Body of pancreas (tissue), 4 donors: ENCODE measurements at regions not wholly inside any gene's neighbourhood (a gene's known extent, or its start where the extent isn't known, plus 50 kb on each side); places are given as distances from the start of the nearest gene placed in this dataset.
"Not testable (repeated sequence)": the region's sequence is repeated elsewhere in the genome, so short reads cannot be mapped to it uniquely, and the experiment has no call there.

Source experiments
- ATAC-seq: fragments of 150-250 bp; one replicate; pipeline ENCODE4 v1.9.1; 2016
- DNase-seq, 4 donors: peaks; one replicate each; pipeline ENCODE4 v3.0.0-alpha.2; 2019
- H3K27ac ChIP-seq, 4 donors: fragments of 200-600 bp; sonication (generic); 1 replicate in 3 of 4; 2 replicates in 1 of 4; pipeline versions ENCODE4 v1.5.1 to v1.6.1; 2016 to 2019; ENCODE audit warnings: mild to moderate bottlenecking in 1 of 4, mixed read lengths in 1 of 4, moderate library complexity in 1 of 4
- H3K27me3 ChIP-seq, 2 donors: fragments of 200-600 bp; sonication (generic); one replicate each; pipeline ENCODE4 v1.6.0; 2016; ENCODE audit warnings: mild to moderate bottlenecking in 1 of 2
- H3K36me3 ChIP-seq, 2 donors: fragments of 200-600 bp; sonication (generic); replicated peaks in 1 of 2; 2 replicates each; pipeline ENCODE4 v1.5.1; 2016; ENCODE audit warnings: low read depth in 2 of 2; ENCODE audit not compliant: insufficient read depth in 1 of 2
- H3K4me1 ChIP-seq: fragments of 200-600 bp; sonication (generic); one replicate; pipeline ENCODE4 v1.6.0; 2016
- H3K4me3 ChIP-seq, 2 donors: fragments of 200-600 bp; sonication (generic); 1 replicate in 1 of 2; 2 replicates in 1 of 2; pipeline ENCODE4 v1.5.1; 2016 to 2019
- H3K9me3 ChIP-seq, 3 donors: fragments of 200-600 bp; sonication (generic); 1 replicate in 2 of 3; 2 replicates in 1 of 3; pipeline ENCODE4 v1.5.1; 2016
- POLR2A ChIP-seq, 3 donors: fragments of 450-650 bp; IDR thresholded peaks; one replicate each; pipeline ENCODE4 v1.6.1; 2016; ENCODE audit warnings: antibody characterized with exemption in 3 of 3, mild to moderate bottlenecking in 2 of 3
- WGBS, 2 donors: methylation state at CpG; one replicate each; pipeline ENCODE4 v1.1.5; 2017; 5-methylcytosine and 5-hydroxymethylcytosine counted together
- intact Hi-C: fragments of 100-400 bp; cut with DNase I; formaldehyde crosslinking; loops from one replicate; pipeline ENCODE4 v1.15.1; 2023
- TF ChIP-seq, protein P1 (sequence below), 7 experiments: fragments of 450-650 bp in 4 of 7; fragments of 200-600 bp in 3 of 7; sonication (generic) in 3 of 7; IDR thresholded peaks; one replicate each; pipeline ENCODE4 v1.5.1; 2016 to 2019; ENCODE audit warnings: antibody characterized with exemption in 7 of 7

DNA sequence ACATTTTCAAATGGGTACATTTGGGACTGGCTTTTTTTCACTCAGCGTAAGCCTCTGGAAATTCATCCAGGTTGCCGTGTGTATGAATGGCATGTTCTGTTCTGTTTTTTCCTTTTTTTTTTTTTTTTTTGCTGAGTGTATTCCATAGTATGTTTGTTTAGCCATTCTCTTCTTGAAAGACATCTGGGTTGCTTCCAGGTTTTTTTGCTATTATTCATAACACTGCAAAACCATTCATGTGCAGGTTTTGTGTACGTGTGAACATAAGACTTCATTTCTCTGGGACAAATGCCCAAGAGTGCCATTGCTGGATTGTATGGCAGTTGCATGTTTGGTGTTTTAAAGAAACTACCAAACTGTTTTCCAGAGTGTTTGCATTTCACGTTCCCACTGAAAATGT is 335.9 kb upstream of the TNRC6C start:
- Histone ChIP-seq H3K27me3 (no peaks in the 10 kb centered on the region), H3K4me1 (no peaks in the 10 kb centered on the region), H3K36me3 (no peaks in the 10 kb centered on the region), H3K27ac (no peak overlapping the region), H3K9me3 (no peaks in the 10 kb centered on the region), H3K4me3 (no peak overlapping the region)
- intact Hi-C loops = no loop called here
- no peak for DNase-seq
- WGBS, 2 donors = 57 to 60% methylated on average over 4 of the region's 4 CpGs
- no peak for TF ChIP-seq POLR2A (IDR thresholded peaks at IDR 0.05)
- TF ChIP-seq, protein P1, sequence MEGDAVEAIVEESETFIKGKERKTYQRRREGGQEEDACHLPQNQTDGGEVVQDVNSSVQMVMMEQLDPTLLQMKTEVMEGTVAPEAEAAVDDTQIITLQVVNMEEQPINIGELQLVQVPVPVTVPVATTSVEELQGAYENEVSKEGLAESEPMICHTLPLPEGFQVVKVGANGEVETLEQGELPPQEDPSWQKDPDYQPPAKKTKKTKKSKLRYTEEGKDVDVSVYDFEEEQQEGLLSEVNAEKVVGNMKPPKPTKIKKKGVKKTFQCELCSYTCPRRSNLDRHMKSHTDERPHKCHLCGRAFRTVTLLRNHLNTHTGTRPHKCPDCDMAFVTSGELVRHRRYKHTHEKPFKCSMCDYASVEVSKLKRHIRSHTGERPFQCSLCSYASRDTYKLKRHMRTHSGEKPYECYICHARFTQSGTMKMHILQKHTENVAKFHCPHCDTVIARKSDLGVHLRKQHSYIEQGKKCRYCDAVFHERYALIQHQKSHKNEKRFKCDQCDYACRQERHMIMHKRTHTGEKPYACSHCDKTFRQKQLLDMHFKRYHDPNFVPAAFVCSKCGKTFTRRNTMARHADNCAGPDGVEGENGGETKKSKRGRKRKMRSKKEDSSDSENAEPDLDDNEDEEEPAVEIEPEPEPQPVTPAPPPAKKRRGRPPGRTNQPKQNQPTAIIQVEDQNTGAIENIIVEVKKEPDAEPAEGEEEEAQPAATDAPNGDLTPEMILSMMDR (IDR thresholded peaks at IDR 0.05) = no peak
- ATAC-seq = no peak

- H3K36me3 ChIP-seq, H3K9me3 ChIP-seq, DNase-seq, H3K4me1 ChIP-seq, H3K27me3 ChIP-seq, H3K27ac ChIP-seq, H3K4me3 ChIP-seq, ATAC-seq, intact Hi-C loops: not testable (repeated sequence)
- WGBS, 2 donors = 81 to 87% methylated on average over 10 of the region's 10 CpGs
Measured at GRCh38 chr17:77623321-77623720, 335.2 kb upstream of the TNRC6C start.

DNA sequence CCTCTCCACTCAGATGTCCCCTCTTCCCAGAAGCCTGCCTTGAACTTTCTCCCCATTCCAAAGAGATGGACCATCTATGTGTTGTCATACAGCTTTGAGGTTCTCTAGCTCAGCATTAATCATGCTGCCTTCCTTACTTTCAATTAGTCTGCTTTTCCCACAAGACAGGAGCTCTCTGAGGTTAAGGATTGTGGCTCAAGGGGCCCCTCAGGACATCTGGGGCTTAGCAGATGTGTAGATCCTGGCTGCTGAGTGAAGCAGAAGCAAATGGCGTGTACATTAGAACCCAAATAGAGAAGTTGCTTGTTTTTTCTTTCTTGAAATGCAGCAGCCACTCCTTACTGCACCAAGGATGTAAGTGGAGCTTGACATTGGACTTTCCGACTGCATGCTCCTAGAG is 330.5 kb upstream of the TNRC6C start:
- intact Hi-C loops = no loop called here
- Histone ChIP-seq H3K27ac (no peak overlapping the region), H3K27me3 (peaks cover 0 to 4% of the 10 kb centered on the region in 2 donors), H3K9me3 (no peaks in the 10 kb centered on the region), H3K4me1 (no peaks in the 10 kb centered on the region), H3K36me3 (no peaks in the 10 kb centered on the region), H3K4me3 (no peak overlapping the region)
- TF ChIP-seq, protein P1 (IDR thresholded peaks at IDR 0.05) = no peak
- no peak for TF ChIP-seq POLR2A (IDR thresholded peaks at IDR 0.05)
- WGBS, 2 donors = 75 to 76% methylated on average over 2 of the region's 2 CpGs
- DNase-seq (no peak), ATAC-seq (no peak)

DNA sequence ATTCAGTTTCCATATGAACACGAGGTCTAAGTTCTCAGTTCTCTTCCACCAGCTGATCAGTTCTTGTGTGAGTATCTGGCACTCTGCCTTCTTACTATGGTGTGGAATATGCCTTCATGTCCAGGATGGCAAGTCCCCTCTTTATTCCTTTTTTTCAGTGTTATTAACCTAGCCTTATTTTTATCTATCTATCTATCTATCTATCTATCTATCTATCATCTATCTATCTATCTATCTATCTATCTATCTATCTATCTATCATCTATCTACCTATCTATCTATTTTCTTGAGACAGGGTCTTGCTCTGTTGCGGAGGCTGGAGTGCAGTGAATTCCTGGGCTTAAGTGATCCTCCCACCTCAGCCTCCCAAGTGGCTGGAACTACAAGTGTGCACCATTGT is 329.2 kb upstream of the TNRC6C start:
- DNase-seq, H3K36me3 ChIP-seq, H3K4me3 ChIP-seq, intact Hi-C loops, H3K9me3 ChIP-seq, H3K27ac ChIP-seq, H3K27me3 ChIP-seq, H3K4me1 ChIP-seq, ATAC-seq: not testable (repeated sequence)
- 65 to 76% methylated on average over 2 of the region's 2 CpGs for WGBS, 2 donors

- no peaks in the 10 kb centered on the region for H3K9me3 ChIP-seq
- TF ChIP-seq POLR2A (IDR thresholded peaks at IDR 0.05) = no peak
- TF ChIP-seq, protein P1 (IDR thresholded peaks at IDR 0.05) = no peak
- H3K4me3 ChIP-seq = no peak overlapping the region
- H3K4me1 ChIP-seq = no peaks in the 10 kb centered on the region
- no peak for ATAC-seq
- H3K27ac ChIP-seq = no peak overlapping the region
- WGBS, 2 donors = 72 to 85% methylated on average over 8 to 9 of the region's 9 CpGs
- no peak for DNase-seq
- peaks cover 0 to 4% of the 10 kb centered on the region in 2 donors for H3K27me3 ChIP-seq
- intact Hi-C loops = no loop called here
- no peaks in the 10 kb centered on the region for H3K36me3 ChIP-seq
Measured at GRCh38 chr17:77631307-77631706, 327.2 kb upstream of the TNRC6C start.

DNA sequence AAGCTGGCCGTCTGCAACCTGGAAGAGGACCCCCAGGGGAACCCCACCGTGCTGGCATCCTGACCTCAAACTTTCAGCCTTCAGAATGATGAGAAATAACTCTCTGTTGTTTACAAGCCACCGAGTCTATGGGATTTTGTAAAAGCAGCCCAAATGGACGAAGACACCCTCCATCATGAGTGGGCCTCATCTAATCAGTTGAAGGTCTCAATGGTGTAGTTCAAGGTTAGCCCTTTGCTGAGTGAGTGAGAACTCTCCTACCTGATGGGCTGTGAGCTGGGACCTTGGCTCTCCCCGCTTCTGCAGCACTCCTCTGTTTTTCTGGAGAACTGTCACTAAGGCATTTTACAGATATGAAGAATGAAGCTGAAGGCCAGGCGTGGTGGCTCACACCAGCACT is 325.9 kb upstream of the TNRC6C start:
- no peak for TF ChIP-seq POLR2A (IDR thresholded peaks at IDR 0.05)
- DNase-seq (no peak), ATAC-seq (no peak)
- WGBS, 2 donors = 64 to 73% methylated on average over 6 of the region's 6 CpGs
- no peaks in the 10 kb centered on the region for H3K36me3 ChIP-seq
- intact Hi-C loops = no loop called here
- H3K4me1 ChIP-seq = no peaks in the 10 kb centered on the region
- H3K4me3 ChIP-seq = no peak overlapping the region
- H3K27ac ChIP-seq = no peak overlapping the region
- H3K27me3 ChIP-seq = peaks cover 0 to 4% of the 10 kb centered on the region in 2 donors
- H3K9me3 ChIP-seq = no peaks in the 10 kb centered on the region
